Inferior parietal cortex (tissue), 1 donor: ENCODE measurements at regions not wholly inside any gene's neighbourhood (a gene's known extent, or its start where the extent isn't known, plus 50 kb on each side); places are given as distances from the start of the nearest gene placed in this dataset.
"Not testable (repeated sequence)": the region's sequence is repeated elsewhere in the genome, so short reads cannot be mapped to it uniquely, and the experiment has no call there.

Source experiments
- DNase-seq: peaks from one replicate; pipeline ENCODE4 v3.0.0-alpha.2; 2016; ENCODE audit errors: extremely low spot score

DNA sequence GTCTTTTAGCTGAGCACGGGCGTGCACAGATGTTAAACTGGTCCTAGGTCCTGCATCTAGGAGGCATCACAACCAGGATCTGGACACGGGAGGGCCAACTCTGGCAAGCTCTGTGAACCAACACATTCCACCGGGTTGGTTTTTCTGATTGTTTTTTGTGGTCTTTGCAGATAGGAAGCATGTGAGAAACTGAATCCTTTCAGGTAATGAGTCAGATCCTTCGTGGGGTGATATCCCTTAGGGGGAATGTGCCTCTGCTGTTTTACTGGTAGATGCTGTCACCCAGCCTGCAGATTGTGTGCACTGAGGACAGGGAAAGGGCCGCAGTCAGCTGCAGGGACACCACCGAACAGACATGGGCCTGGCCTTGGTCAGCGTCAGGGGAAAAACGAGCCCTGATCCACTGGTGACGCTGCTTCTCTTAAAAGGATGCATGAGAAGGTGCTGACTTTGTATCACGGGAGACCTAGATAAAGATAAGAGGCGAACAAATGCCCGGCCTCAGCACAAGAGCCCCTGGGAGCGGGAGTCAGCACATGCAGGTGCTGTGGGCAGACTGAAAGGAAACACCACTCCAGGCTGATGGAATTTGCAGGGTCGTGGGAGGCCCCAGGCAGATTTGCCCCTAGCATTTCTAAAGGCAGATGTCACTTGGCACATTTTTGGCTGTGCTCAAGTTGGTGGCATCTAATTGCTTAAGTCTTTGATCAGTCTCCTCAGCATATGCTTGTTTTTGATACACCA lies 51.1 kb downstream of the DOP1B start:
- DNase-seq = no peak

DNA sequence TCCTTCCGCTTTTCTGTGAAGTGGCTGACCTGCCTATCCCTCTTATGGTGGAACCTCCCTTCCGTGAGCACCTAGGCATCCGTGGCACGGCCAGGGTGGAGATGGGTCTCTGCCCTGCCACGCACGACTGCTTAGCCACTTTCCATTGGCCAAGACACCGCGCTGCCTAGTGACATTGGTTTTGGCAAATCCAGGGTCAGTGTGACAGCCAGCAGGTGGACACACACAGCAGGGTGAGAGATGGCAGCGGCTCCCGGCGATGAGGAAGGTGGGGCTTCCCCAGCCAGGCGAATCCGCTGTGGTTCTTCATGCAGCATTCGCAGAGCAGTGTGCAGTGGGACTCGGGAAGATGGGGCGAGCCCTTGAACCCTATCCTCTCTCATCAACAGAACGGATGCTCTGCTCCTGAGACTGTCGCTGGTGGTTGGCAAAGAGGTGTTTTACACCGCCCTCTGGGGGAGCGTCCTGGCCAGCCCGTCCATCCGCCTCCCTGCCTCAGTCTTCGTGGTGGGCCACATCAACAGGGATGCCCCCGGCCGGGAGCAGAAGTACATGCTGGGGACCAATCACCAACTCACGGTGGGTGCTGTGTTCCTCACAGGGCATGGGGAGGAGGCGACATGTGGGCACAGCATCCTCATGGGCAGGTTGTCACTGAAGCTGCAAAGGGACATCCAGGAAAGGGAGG lies 51.8 kb downstream of the DOP1B start:
- DNase-seq = no peak

GRCh38 chr21:36209626-36210171 lies 53.1 kb downstream of the DOP1B start:
- DNase-seq = peak; percentile 34

GRCh38 chr21:36210779-36211659 lies 54.4 kb downstream of the DOP1B start:
- DNase-seq = no peak

- DNase-seq = no peak
These were observed 55.3 kb downstream of the DOP1B start for GRCh38 chr21:36211660-36212512.

DNA sequence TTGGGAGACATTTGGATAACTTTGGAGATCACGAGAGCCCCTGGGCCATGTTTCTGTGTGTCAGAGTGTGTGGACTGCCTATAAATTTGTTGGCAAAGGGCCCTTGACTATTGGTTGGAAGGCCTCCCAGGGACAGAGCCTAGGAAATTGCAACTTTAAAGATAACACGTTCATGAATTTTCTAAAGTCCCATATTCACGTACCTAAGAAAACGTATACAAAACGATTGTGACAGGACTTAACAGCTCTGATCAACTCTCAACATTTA lies 55.8 kb downstream of the DOP1B start:
- no peak for DNase-seq

DNA sequence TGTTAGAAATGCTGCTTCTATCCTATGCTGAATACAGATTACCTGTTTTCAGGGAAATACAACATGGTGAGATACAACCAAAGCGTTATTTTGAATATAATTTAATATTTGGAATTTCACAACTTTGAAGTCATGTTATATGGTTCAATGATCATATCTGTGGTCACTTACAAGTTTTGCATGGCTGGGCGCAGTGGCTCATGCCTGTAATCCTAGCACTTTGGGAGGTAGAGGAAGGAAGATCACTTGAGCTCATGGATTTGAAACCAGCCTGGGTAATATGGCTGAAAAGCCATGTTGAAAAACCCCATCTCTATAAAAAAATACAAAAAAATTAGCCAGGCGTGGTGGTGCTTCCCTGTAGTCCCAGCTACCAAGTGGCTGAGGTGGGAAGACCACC lies 57.9 kb downstream of the DOP1B start:
- no peak for DNase-seq

DNA sequence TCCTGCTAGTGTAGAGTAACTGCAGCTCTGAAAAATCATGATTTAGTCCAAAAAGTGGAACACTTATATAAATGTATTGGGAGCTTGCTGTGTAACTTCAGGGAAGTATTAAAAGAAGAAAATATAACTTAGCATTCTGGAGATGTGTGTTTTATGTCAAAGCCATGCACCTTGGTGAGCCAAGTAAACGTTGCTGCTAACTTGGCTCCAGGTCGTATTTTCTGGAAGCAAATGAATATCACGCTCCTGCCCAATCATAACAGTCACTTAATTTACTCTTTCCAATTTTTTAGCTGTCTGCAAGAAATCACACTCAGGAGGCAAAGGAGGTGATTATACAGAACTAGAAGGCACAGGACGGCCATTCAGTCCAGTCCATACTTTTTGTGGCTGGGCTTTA lies 61.1 kb downstream of the DOP1B start:
- no peak for DNase-seq

GRCh38 chr21:36218691-36219090 lies 62.1 kb downstream of the DOP1B start:
- DNase-seq = no peak

DNA sequence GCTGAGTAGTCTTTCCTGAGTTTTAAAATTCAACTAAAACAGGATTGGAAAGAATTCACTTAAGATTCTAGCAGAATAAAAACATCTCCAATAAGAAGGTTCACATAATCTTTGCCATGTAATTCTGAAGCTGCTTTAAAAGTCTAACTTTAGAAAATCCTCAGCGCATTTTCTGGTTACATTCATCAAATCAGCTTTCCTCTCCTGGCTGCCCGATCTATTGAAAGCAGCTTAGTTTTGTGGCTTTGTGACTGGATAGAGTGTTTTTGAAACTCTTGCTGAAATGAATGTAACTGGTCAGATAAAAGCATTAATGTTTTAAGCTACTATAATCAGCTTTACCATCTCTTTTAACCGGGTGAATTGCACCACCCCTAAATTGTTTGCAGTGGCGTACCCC lies 66.8 kb downstream of the DOP1B start:
- DNase-seq = no peak

DNA sequence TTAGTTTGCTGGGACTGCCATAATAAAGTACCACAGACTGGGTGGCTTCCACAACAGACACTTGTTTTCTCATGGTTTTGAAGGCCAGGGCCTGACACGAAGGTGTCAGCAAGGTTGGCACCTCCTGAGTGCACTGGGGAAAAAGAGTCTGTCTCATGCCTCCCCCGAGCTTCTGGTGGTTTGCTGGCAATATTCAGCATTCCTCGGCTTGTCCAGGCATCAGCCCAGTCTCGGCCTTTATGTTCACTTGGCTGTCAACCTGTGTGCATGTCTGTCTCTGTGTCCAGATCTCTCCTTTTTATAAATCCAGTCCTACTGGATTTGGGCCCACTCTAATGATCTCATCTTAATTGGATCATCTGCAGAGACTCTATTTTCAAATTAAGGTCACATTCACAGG lies 72.6 kb downstream of the DOP1B start:
- DNase-seq = no peak

GRCh38 chr21:36231444-36231843 lies 74.8 kb downstream of the DOP1B start:
- not testable (repeated sequence) for DNase-seq

- no peak for DNase-seq
These were observed 76.0 kb downstream of the DOP1B start for GRCh38 chr21:36232641-36233040.

DNA sequence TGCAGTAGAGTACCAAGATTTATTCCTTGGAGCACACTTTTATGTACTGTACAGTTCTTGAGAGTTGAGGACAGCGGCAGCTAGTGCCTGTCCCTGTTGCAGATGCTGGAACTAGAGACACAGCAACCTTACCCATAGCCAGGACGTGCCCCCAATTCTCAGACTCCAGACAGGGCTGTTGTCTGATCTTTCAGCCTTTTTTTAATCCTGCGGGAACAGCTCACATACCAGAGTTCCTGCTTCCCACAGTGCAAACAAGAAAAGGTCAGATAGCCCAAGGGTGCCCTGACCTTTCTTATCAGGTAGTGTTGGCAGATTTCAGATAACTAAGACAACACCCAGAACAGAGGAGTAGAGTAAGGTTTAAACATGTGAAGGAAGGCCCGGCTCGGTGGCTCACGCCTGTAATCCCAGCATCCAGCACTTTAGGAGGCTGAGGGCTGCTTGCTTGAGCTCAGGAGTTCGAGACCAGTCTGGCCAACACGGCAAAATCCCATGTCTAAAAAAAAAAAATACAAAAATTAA lies 78.5 kb downstream of the DOP1B start:
- DNase-seq = no peak

GRCh38 chr21:36236052-36236730 lies 79.6 kb downstream of the DOP1B start:
- DNase-seq = no peak

DNA sequence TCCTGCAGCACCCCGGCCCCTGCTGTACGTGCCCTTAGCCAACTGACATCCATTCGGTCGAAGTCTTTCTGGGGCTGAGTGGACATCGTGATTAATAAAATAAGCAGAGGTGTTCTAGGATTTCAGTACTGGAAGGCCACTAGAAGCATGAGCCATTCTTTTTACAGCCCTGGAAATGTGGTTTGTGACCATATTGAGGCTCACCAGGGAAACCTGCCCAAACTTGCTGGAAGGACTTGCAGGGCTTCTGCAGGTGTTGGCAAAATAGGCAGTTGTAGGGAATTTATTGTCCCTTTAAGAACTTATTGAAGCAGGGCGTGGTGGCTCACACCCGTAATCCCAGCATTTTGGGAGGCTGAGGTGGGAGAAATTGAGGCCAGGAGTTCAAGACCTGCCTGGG lies 80.8 kb downstream of the DOP1B start:
- DNase-seq = no peak

GRCh38 chr21:36239585-36239984 lies 80.4 kb upstream of the MORC3 start:
- no peak for DNase-seq

GRCh38 chr21:36241717-36242116 lies 78.3 kb upstream of the MORC3 start:
- DNase-seq = no peak

DNA sequence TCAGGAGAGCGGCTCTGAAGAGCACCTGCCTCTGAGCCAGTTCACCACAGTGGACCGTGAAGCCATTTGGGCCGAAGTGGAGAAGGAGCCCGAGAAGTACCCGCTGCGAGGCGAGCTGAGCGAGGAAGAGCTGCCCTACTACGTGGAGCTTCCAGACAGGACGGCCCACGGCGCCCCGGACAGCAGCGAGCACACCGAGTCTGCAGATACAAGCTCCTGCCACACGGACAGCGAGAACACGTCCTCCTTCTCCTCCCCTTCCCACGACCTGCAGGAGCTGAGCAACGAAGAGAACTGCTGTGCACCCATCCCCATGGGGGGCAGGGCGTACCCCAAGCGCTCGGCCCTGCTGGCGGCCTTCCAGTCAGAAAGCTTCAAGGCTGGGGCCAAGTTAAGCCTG lies 74.9 kb upstream of the MORC3 start:
- DNase-seq = no peak

DNA sequence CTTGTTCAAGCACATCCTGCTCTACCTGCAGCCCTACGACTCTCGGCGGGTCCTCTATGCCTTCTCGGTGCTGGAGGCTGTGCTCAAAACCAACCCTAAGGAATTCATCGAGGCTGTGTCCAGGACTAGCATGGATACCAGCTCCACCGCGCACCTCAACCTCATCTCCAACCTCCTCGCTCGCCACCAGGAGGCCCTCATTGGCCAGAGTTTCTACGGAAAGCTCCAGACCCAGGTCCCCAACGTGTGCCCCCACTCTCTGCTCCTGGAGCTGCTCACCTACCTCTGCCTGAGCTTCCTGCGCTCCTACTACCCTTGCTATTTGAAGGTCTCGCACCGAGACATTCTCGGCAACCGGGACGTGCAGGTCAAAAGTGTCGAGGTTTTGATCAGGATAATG lies 74.3 kb upstream of the MORC3 start:
- no peak for DNase-seq
